Smooth muscle cell (in vitro differentiated cells): ENCODE measurements at regions not wholly inside any gene's neighbourhood (a gene's known extent, or its start where the extent isn't known, plus 50 kb on each side); places are given as distances from the start of the nearest gene placed in this dataset.
A peak's percentile ranks its signal among the peaks of the same experiment; 100 is the strongest.

ENCODE experiments used
- DNase-seq: peaks from one replicate; lab custom pipeline; 2025; ENCODE audit not compliant: unreplicated experiment; lab: John Stamatoyannopoulos, UW
- H2AFZ ChIP-seq: fragments of 200-600 bp; sonication (generic); 2 replicates; pipeline ENCODE4 v1.6.0; 2016; ENCODE audit warnings: antibody characterized with exemption, low read depth, mild to moderate bottlenecking
- H3F3A ChIP-seq: fragments of 200-600 bp; sonication (generic); 2 replicates; pipeline ENCODE4 v1.6.0; 2017; ENCODE audit warnings: antibody characterized with exemption, low read depth
- H3K27ac ChIP-seq: fragments of 200-600 bp; sonication (generic); 2 replicates; pipeline ENCODE4 v1.5.1; 2016; ENCODE audit warnings: low read depth, mild to moderate bottlenecking
- H3K27me3 ChIP-seq: fragments of 200-600 bp; sonication (generic); 2 replicates; pipeline ENCODE4 v1.6.1; 2016; ENCODE audit warnings: low read depth, mild to moderate bottlenecking
- H3K36me3 ChIP-seq: fragments of 200-600 bp; sonication (generic); 2 replicates; pipeline ENCODE4 v1.5.1; 2016; ENCODE audit warnings: low read depth
- H3K4me1 ChIP-seq: fragments of 200-600 bp; sonication (generic); 2 replicates; pipeline ENCODE4 v1.5.1; 2016; ENCODE audit warnings: low read depth
- H3K4me2 ChIP-seq: fragments of 200-600 bp; sonication (generic); 2 replicates; pipeline ENCODE4 v1.6.0; 2016; ENCODE audit warnings: mild to moderate bottlenecking
- H3K4me3 ChIP-seq: fragments of 200-600 bp; sonication (generic); 2 replicates; pipeline ENCODE4 v1.5.1; 2016; ENCODE audit warnings: mild to moderate bottlenecking
- H3K79me2 ChIP-seq: fragments of 200-600 bp; sonication (generic); 2 replicates; pipeline ENCODE4 v1.6.0; 2016; ENCODE audit warnings: low read depth, mild to moderate bottlenecking
- H3K9ac ChIP-seq: fragments of 200-600 bp; sonication (generic); 2 replicates; pipeline ENCODE4 v1.6.0; 2016; ENCODE audit warnings: low read depth
- H3K9me3 ChIP-seq: fragments of 200-600 bp; sonication (generic); replicated peaks from 2 replicates; pipeline ENCODE4 v1.5.1; 2016; ENCODE audit warnings: low read depth
- H4K20me1 ChIP-seq: fragments of 200-600 bp; sonication (generic); 2 replicates; pipeline ENCODE4 v1.6.0; 2016; ENCODE audit warnings: low read depth
- CTCF ChIP-seq: fragments of 200-600 bp; sonication (generic); IDR thresholded peaks from 2 replicates; pipeline ENCODE4 v1.5.1; 2017; ENCODE audit warnings: borderline replicate concordance, mild to moderate bottlenecking, antibody characterized with exemption; ENCODE audit not compliant: insufficient read depth, poor library complexity, severe bottlenecking
- WGBS: methylation state at CpG from one replicate; pipeline ENCODE4 v1.1.7; 2016; ENCODE audit warnings: low lambda C conversion rate; 5-methylcytosine and 5-hydroxymethylcytosine counted together

- peak overlapping the region; percentile 91 for H3K27ac ChIP-seq
- no peaks in the 10 kb centered on the region for H3K79me2 ChIP-seq
- DNase-seq, result no peak
- H3K4me3 ChIP-seq, result no peak overlapping the region
- no peaks in the 10 kb centered on the region for H3K9me3 ChIP-seq
- H3K27me3 ChIP-seq, result no peaks in the 10 kb centered on the region
- H4K20me1 ChIP-seq, result no peaks in the 10 kb centered on the region
- peak overlapping the region; percentile 59 for H3K9ac ChIP-seq
- TF ChIP-seq CTCF, result no peak
- H3K4me2 ChIP-seq, result no peak overlapping the region
- peaks cover 3% of the 10 kb centered on the region for H3F3A ChIP-seq
- H2AFZ ChIP-seq, result no peak overlapping the region
- no peaks in the 10 kb centered on the region for H3K36me3 ChIP-seq
- WGBS, result 76% methylated on average over 5 of the region's 5 CpGs
- no peaks in the 10 kb centered on the region for H3K4me1 ChIP-seq
These were observed 52.7 kb upstream of the FMOD start for GRCh38 chr1:203403586-203403985.

- Histone ChIP-seq H3K9ac (no peak overlapping the region), H3K4me2 (no peak overlapping the region), H3K36me3 (no peaks in the 10 kb centered on the region), H3K9me3 (no peaks in the 10 kb centered on the region), H3K27me3 (no peaks in the 10 kb centered on the region), H3K27ac (no peak overlapping the region), H2AFZ (no peak overlapping the region), H4K20me1 (no peaks in the 10 kb centered on the region), H3F3A (peaks cover 3% of the 10 kb centered on the region), H3K79me2 (no peaks in the 10 kb centered on the region), H3K4me1 (no peaks in the 10 kb centered on the region), H3K4me3 (no peak overlapping the region)
- DNase-seq, result no peak
- TF ChIP-seq CTCF, result no peak
- WGBS, result 92% methylated on average over 3 of the region's 3 CpGs
These were observed 53.6 kb upstream of the FMOD start for GRCh38 chr1:203404546-203404945.

- H3K27me3 ChIP-seq, result no peaks in the 10 kb centered on the region
- no peak overlapping the region for H3K9ac ChIP-seq
- H3K36me3 ChIP-seq, result no peaks in the 10 kb centered on the region
- H3K79me2 ChIP-seq, result no peaks in the 10 kb centered on the region
- no peaks in the 10 kb centered on the region for H3K4me1 ChIP-seq
- H3K27ac ChIP-seq, result peak overlapping the region; percentile 62
- WGBS, result 87% methylated on average over 5 of the region's 5 CpGs
- H3K4me2 ChIP-seq, result no peak overlapping the region
- H3K9me3 ChIP-seq, result no peaks in the 10 kb centered on the region
- H4K20me1 ChIP-seq, result no peaks in the 10 kb centered on the region
- peaks cover 3% of the 10 kb centered on the region for H3F3A ChIP-seq
- TF ChIP-seq CTCF, result no peak
- peak overlapping the region; percentile 68 for H2AFZ ChIP-seq
- no peak overlapping the region for H3K4me3 ChIP-seq
- no peak for DNase-seq
These were observed 54.9 kb upstream of the FMOD start for GRCh38 chr1:203405703-203406438.

- H3K4me1 ChIP-seq, result no peaks in the 10 kb centered on the region
- no peak for DNase-seq
- no peaks in the 10 kb centered on the region for H3K27me3 ChIP-seq
- H3K27ac ChIP-seq, result peak overlapping the region; percentile 62
- WGBS, result 37% methylated on average over 7 of the region's 7 CpGs
- H3K4me3 ChIP-seq, result no peak overlapping the region
- no peaks in the 10 kb centered on the region for H3K79me2 ChIP-seq
- no peaks in the 10 kb centered on the region for H3K36me3 ChIP-seq
- no peak for TF ChIP-seq CTCF
- H3K9me3 ChIP-seq, result no peaks in the 10 kb centered on the region
- peaks cover 2% of the 10 kb centered on the region for H3F3A ChIP-seq
- H3K4me2 ChIP-seq, result no peak overlapping the region
- no peaks in the 10 kb centered on the region for H4K20me1 ChIP-seq
- no peak overlapping the region for H3K9ac ChIP-seq
- peak overlapping the region; percentile 40 for H2AFZ ChIP-seq
These were observed 55.6 kb upstream of the FMOD start for GRCh38 chr1:203406446-203407045.
